Liver (tissue), 3 donors: ENCODE measurements at regions not wholly inside any gene's neighbourhood (a gene's known extent, or its start where the extent isn't known, plus 50 kb on each side); places are given as distances from the start of the nearest gene placed in this dataset.
A peak's percentile ranks its signal among the peaks of the same experiment; 100 is the strongest.

ENCODE experiments used
- CTCF ChIP-seq: fragments of 150-350 bp; IDR thresholded peaks from 2 replicates; pipeline ENCODE4 v1.5.1; 2017; ENCODE audit warnings: improper control_type of control experiment, low read depth, low read length; ENCODE audit not compliant: missing input control
- GABPA ChIP-seq, 2 donors: IDR thresholded peaks in 1 of 2; conservative IDR thresholded peaks in 1 of 2; 2 replicates each; pipeline ENCODE4 v1.6.1; 2016; ENCODE audit warnings: antibody characterized with exemption in 2 of 2, mild to moderate bottlenecking in 1 of 2, moderate library complexity in 1 of 2
- HNF4A ChIP-seq, 2 donors: conservative IDR thresholded peaks; 2 replicates each; pipeline ENCODE4 v1.6.1; 2016; ENCODE audit warnings: antibody characterized with exemption in 2 of 2, mild to moderate bottlenecking in 2 of 2
- JUND ChIP-seq, 2 donors: IDR thresholded peaks; 2 replicates each; pipeline ENCODE4 v1.6.1; 2016; ENCODE audit warnings: antibody characterized with exemption in 2 of 2
- RAD21 ChIP-seq, 2 donors: IDR thresholded peaks; 2 replicates each; pipeline ENCODE4 v1.6.1; 2016; ENCODE audit warnings: antibody characterized with exemption in 2 of 2, mild to moderate bottlenecking in 2 of 2
- REST ChIP-seq: IDR thresholded peaks from 2 replicates; pipeline ENCODE4 v1.6.1; 2016; ENCODE audit warnings: antibody characterized with exemption, mild to moderate bottlenecking
- RXRA ChIP-seq, 2 donors: IDR thresholded peaks; 2 replicates each; pipeline ENCODE4 v1.6.1; 2017 to 2018; ENCODE audit warnings: antibody characterized with exemption in 2 of 2, mild to moderate bottlenecking in 1 of 2
- SP1 ChIP-seq: IDR thresholded peaks from 2 replicates; pipeline ENCODE4 v1.6.1; 2018; ENCODE audit warnings: antibody characterized with exemption, mild to moderate bottlenecking
- TAF1 ChIP-seq: conservative IDR thresholded peaks from 2 replicates; pipeline ENCODE4 v1.6.1; 2016; ENCODE audit warnings: antibody characterized with exemption, mild to moderate bottlenecking
- YY1 ChIP-seq: IDR thresholded peaks from 2 replicates; pipeline ENCODE4 v1.6.1; 2016; ENCODE audit warnings: antibody characterized with exemption, mild to moderate bottlenecking
- ZBTB33 ChIP-seq: IDR thresholded peaks from 2 replicates; pipeline ENCODE4 v1.6.1; 2016; ENCODE audit warnings: antibody characterized with exemption
- TF ChIP-seq, protein P1 (sequence below): IDR thresholded peaks from 2 replicates; pipeline ENCODE4 v1.6.1; 2016; ENCODE audit warnings: antibody characterized with exemption
- TF ChIP-seq, protein P2 (sequence below): IDR thresholded peaks from 2 replicates; pipeline ENCODE4 v1.6.1; 2016; ENCODE audit warnings: antibody characterized with exemption
- donor health status: healthy.
- donor health status: healthy.

GRCh38 chr2:147405651-147406050, 439.2 kb upstream of the ACVR2A start:
- TF ChIP-seq CTCF (no peak), TAF1 (no peak), HNF4A (conservative IDR thresholded peaks at IDR 0.05) (no peak), RAD21 (IDR thresholded peaks at IDR 0.05) (peak in 1 of 2 donors; percentile 11), SP1 (no peak), REST (no peak), GABPA (IDR thresholded peaks at IDR 0.05 in 1 of 2, conservative IDR thresholded peaks at IDR 0.05 in 1 of 2) (no peak), JUND (IDR thresholded peaks at IDR 0.05) (no peak), RXRA (IDR thresholded peaks at IDR 0.05) (peak in 1 of 2 donors; percentile 8), YY1 (no peak), ZBTB33 (no peak)
- TF ChIP-seq, protein P1, sequence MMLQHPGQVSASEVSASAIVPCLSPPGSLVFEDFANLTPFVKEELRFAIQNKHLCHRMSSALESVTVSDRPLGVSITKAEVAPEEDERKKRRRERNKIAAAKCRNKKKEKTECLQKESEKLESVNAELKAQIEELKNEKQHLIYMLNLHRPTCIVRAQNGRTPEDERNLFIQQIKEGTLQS, result no peak
- TF ChIP-seq, protein P2, sequence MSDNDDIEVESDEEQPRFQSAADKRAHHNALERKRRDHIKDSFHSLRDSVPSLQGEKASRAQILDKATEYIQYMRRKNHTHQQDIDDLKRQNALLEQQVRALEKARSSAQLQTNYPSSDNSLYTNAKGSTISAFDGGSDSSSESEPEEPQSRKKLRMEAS, result no peak
